IMR-90 (cell line): ENCODE measurements at regions not wholly inside any gene's neighbourhood (a gene's known extent, or its start where the extent isn't known, plus 50 kb on each side); places are given as distances from the start of the nearest gene placed in this dataset.
A peak's percentile ranks its signal among the peaks of the same experiment; 100 is the strongest.

ENCODE experiments used
- ATAC-seq: fragments of 200-7000 bp; cut with Tn5 transposase; 2 replicates; pipeline ENCODE4 v1.9.1; 2020; ENCODE audit warnings: low read depth, mild to moderate bottlenecking, moderate library complexity
- BruUV-seq: library from RNA; stranded (reverse); fragments of 400-500 nt; replicated peaks from 2 replicates; lab custom pipeline; 2021; lab: Mats Ljungman, UMichigan
- CTCF ChIA-PET: fragments of 300-600 bp; formaldehyde crosslinking; extraction: SDS; loops from one replicate; lab custom pipeline; 2021; ENCODE audit warnings: antibody characterized with exemption; lab: Yijun Ruan, JAX
- POLR2A ChIA-PET: fragments of 300-600 bp; sonication (Branson Sonifier 250); formaldehyde crosslinking; loops from one replicate; lab custom pipeline; 2022; ENCODE audit warnings: antibody characterized with exemption; ENCODE audit not compliant: unreplicated experiment; lab: Charles Lee
- DNase-seq: peaks from one replicate; pipeline ENCODE4 v3.0.0; 2013
- H2AFZ ChIP-seq: replicated peaks from 2 replicates; pipeline ENCODE3; 2013; ENCODE audit warnings: low read length, mild to moderate bottlenecking; ENCODE audit not compliant: poor library complexity
- H2AK5ac ChIP-seq: 2 replicates; pipeline ENCODE4 v1.6.1; 2013; ENCODE audit warnings: low read depth, low read length, inconsistent platforms
- H2AK9ac ChIP-seq: replicated peaks from 2 replicates; pipeline ENCODE3; 2013; ENCODE audit warnings: mild to moderate bottlenecking, low read depth, low read length, moderate library complexity; ENCODE audit not compliant: poor library complexity
- H2BK120ac ChIP-seq: 2 replicates; pipeline ENCODE4 v1.6.1; 2013; ENCODE audit warnings: low read depth, low read length, inconsistent platforms
- H2BK15ac ChIP-seq: 3 replicates; pipeline ENCODE4 v1.6.1; 2013; ENCODE audit warnings: low read depth, low read length, inconsistent platforms
- H2BK20ac ChIP-seq: 2 replicates; pipeline ENCODE4 v1.6.1; 2013; ENCODE audit warnings: low read depth, mild to moderate bottlenecking, inconsistent platforms, low read length, moderate library complexity
- H2BK5ac ChIP-seq: 2 replicates; pipeline ENCODE4 v1.6.1; 2013; ENCODE audit warnings: mild to moderate bottlenecking, low read depth, low read length, inconsistent platforms; ENCODE audit not compliant: poor library complexity, severe bottlenecking
- H3K14ac ChIP-seq: replicated peaks from 2 replicates; pipeline ENCODE4 v1.6.1; 2013; ENCODE audit warnings: low read depth, low read length, inconsistent platforms
- H3K18ac ChIP-seq: 2 replicates; pipeline ENCODE4 v1.6.1; 2013; ENCODE audit warnings: low read depth, low read length, control low read depth
- H3K23ac ChIP-seq: 2 replicates; pipeline ENCODE4 v1.6.1; 2013; ENCODE audit warnings: low read depth, low read length, inconsistent platforms
- H3K27ac ChIP-seq: 2 replicates; pipeline ENCODE4 v1.5.1; 2013; ENCODE audit warnings: mild to moderate bottlenecking, control low read depth, low read length; ENCODE audit not compliant: insufficient read depth
- H3K27me3 ChIP-seq: 2 replicates; pipeline ENCODE4 v1.6.1; 2013; ENCODE audit warnings: low read length; ENCODE audit not compliant: control insufficient read depth, insufficient read depth
- H3K36me3 ChIP-seq: 2 replicates; pipeline ENCODE4 v1.6.1; 2013; ENCODE audit warnings: low read length, mixed read lengths; ENCODE audit not compliant: control insufficient read depth, insufficient read depth
- H3K4ac ChIP-seq: 2 replicates; pipeline ENCODE4 v1.6.1; 2013; ENCODE audit warnings: low read depth, low read length, inconsistent platforms
- H3K4me1 ChIP-seq: 2 replicates; pipeline ENCODE4 v1.6.1; 2013; ENCODE audit warnings: low read length, mixed read lengths; ENCODE audit not compliant: control insufficient read depth, insufficient read depth
- H3K4me2 ChIP-seq: 2 replicates; pipeline ENCODE4 v1.6.1; 2013; ENCODE audit warnings: low read depth, mild to moderate bottlenecking, control low read depth, low read length, moderate library complexity
- H3K4me3 ChIP-seq: 2 replicates; pipeline ENCODE4 v1.5.1; 2013; ENCODE audit warnings: low read depth, mild to moderate bottlenecking, control low read depth, low read length, moderate library complexity; ENCODE audit not compliant: insufficient read depth
- H3K56ac ChIP-seq: 2 replicates; pipeline ENCODE4 v1.6.1; 2013; ENCODE audit warnings: low read length, inconsistent platforms; ENCODE audit not compliant: insufficient read depth; ENCODE audit errors: extremely low read depth
- H3K79me1 ChIP-seq, 2 experiments: 2 replicates each; pipeline ENCODE4 v1.6.1; 2013; ENCODE audit warnings: low read length in 2 of 2, inconsistent platforms in 1 of 2, low read depth in 1 of 2
- H3K9ac ChIP-seq: 2 replicates; pipeline ENCODE4 v1.6.1; 2013; ENCODE audit warnings: low read depth, low read length, control low read depth
- H3K9me1 ChIP-seq: 2 replicates; pipeline ENCODE4 v1.6.1; 2013; ENCODE audit warnings: low read length, inconsistent platforms; ENCODE audit not compliant: insufficient read depth
- H3K9me3 ChIP-seq: 2 replicates; pipeline ENCODE4 v1.6.1; 2013; ENCODE audit warnings: low read length; ENCODE audit not compliant: control insufficient read depth, insufficient read depth
- H4K20me1 ChIP-seq: 2 replicates; pipeline ENCODE4 v1.6.1; 2013; ENCODE audit warnings: low read length, inconsistent platforms; ENCODE audit not compliant: insufficient read depth
- H4K5ac ChIP-seq: 2 replicates; pipeline ENCODE4 v1.6.1; 2013; ENCODE audit warnings: mild to moderate bottlenecking, low read depth, low read length, control low read depth
- H4K8ac ChIP-seq, 2 experiments: 2 replicates each; pipeline ENCODE4 v1.6.1; 2013; ENCODE audit warnings: low read depth in 2 of 2, low read length in 2 of 2, control low read depth in 1 of 2, inconsistent platforms in 1 of 2
- H4K91ac ChIP-seq: 2 replicates; pipeline ENCODE4 v1.6.1; 2013; ENCODE audit warnings: low read depth, low read length, inconsistent platforms; ENCODE audit not compliant: insufficient read depth
- BHLHE40 ChIP-seq: fragments of 150-350 bp; IDR thresholded peaks from 2 replicates; pipeline ENCODE4 v1.6.1; 2016; ENCODE audit warnings: mild to moderate bottlenecking, low read depth, low read length
- MAFK ChIP-seq: IDR thresholded peaks from 2 replicates; pipeline ENCODE4 v1.6.1; 2012; ENCODE audit warnings: low read depth, low read length, improper control_type of control experiment
- MAZ ChIP-seq: IDR thresholded peaks from 2 replicates; pipeline ENCODE4 v1.6.1; 2012; ENCODE audit warnings: low read depth, mild to moderate bottlenecking, low read length, improper control_type of control experiment, moderate library complexity, borderline replicate concordance
- MXI1 ChIP-seq: IDR thresholded peaks from 2 replicates; pipeline ENCODE4 v1.6.1; 2012; ENCODE audit warnings: low read depth, mild to moderate bottlenecking, low read length, moderate library complexity, borderline replicate concordance
- POLR2A ChIP-seq: IDR thresholded peaks from 2 replicates; pipeline ENCODE4 v1.6.1; 2012; ENCODE audit warnings: mild to moderate bottlenecking, low read depth, low read length
- RAD21 ChIP-seq: IDR thresholded peaks from 2 replicates; pipeline ENCODE4 v1.6.1; 2012; ENCODE audit warnings: low read length, improper control_type of control experiment
- RFX5 ChIP-seq: IDR thresholded peaks from 2 replicates; pipeline ENCODE4 v1.8.0; 2012; ENCODE audit warnings: low read depth, mild to moderate bottlenecking, low read length, moderate library complexity
- WGBS, 2 experiments: methylation state at CpG; one replicate each; pipeline versions ENCODE4 v1.1.5 to v1.1.7; 2013; ENCODE audit warnings: missing lambda C conversion rate in 2 of 2; ENCODE audit not compliant: insufficient read length in 1 of 2; ENCODE audit errors: extremely low coverage in 2 of 2; 5-methylcytosine and 5-hydroxymethylcytosine counted together
- dilution Hi-C: fragments of 300-500 bp; cut with HindIII; formaldehyde crosslinking; loops from one replicate; pipeline ENCODE4 v1.14.3; 2018; ENCODE audit warnings: low sequenced_read_pairs; ENCODE audit not compliant: unreplicated experiment
- in situ Hi-C: fragments of 300-500 bp; cut with MboI; formaldehyde crosslinking; loops from 3 replicates; pipeline ENCODE4 v1.14.3; 2019; ENCODE audit warnings: low sequenced_read_pairs, inconsistent platforms, mixed read lengths
- intact Hi-C: fragments of 100-400 bp; cut with micrococcal nuclease; formaldehyde crosslinking; loops from 2 replicates; pipeline ENCODE4 v1.10.0; 2022
- TF ChIP-seq, protein P1 (sequence below): fragments of 150-350 bp; IDR thresholded peaks from 2 replicates; pipeline ENCODE4 v1.6.1; 2016; ENCODE audit warnings: low read depth, mild to moderate bottlenecking, low read length, moderate library complexity, borderline replicate concordance
- TF ChIP-seq, protein P2 (sequence below): conservative IDR thresholded peaks from 2 replicates; pipeline ENCODE4 v1.5.1; 2012; ENCODE audit warnings: mild to moderate bottlenecking, low read depth, low read length, improper control_type of control experiment
- TF ChIP-seq, protein P3 (sequence below): fragments of 150-350 bp; IDR thresholded peaks from 2 replicates; pipeline ENCODE4 v1.6.1; 2017; ENCODE audit warnings: mild to moderate bottlenecking, antibody characterized with exemption, low read length, low read depth

DNA sequence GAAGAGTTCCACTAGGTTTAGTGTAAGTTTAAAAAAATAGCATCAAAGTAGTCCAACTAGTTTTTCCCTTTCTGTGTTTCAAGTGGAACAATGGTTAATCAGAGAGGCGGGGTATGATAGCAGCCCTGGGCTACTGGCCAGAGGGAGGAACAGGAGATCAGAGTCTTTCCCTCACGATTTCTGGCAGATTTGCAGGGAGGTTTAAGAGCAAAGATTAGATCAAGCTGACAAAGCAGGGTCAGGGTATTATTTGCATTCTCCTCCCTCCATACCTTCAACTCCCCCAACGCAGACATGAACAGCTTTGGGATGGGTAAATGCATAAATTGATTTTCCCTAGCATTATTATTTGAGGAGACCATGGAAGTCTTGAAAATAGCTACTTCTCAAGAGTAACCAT lies 277.6 kb upstream of the DIAPH2 start:
- no peaks in the 10 kb centered on the region; the same call in 1 of the 2 replicates for H3K4me1 ChIP-seq
- intact Hi-C loops, result no loop called here
- H3K9me3 ChIP-seq, result no peaks in the 10 kb centered on the region
- H3K79me1 ChIP-seq, result no peaks in the 10 kb centered on the region
- dilution Hi-C loops, result no loop called here
- no peaks in the 10 kb centered on the region for H3K27me3 ChIP-seq
- H3K4me3 ChIP-seq, result no peak overlapping the region
- ChIA-PET CTCF (interaction anchor here (1.0 kb wide), 1 partner anchor 16 kb away, joined by 3 read pairs; no protein-coding TSS in a partner anchor), POLR2A (no interaction called here)
- H4K91ac ChIP-seq, result peak overlapping the region; percentile 48; the same call in 1 of the 2 replicates
- H4K20me1 ChIP-seq, result no peaks in the 10 kb centered on the region; the same call in 1 of the 2 replicates
- H2BK15ac ChIP-seq, result no peak overlapping the region
- H3K18ac ChIP-seq, result no peak overlapping the region
- H2AK9ac ChIP-seq, result no peak overlapping the region
- H3K27ac ChIP-seq, result no peak overlapping the region
- H2BK5ac ChIP-seq, result peak overlapping the region; percentile 28
- no peak overlapping the region for H3K14ac ChIP-seq
- H3K36me3 ChIP-seq, result no peaks in the 10 kb centered on the region
- in situ Hi-C loops, result no loop called here
- no peak overlapping the region; the same call in 1 of the 2 replicates for H4K5ac ChIP-seq
- no CpG with 5 or more reads among the region's 3 CpGs for WGBS, 2 experiments
- H3K9me1 ChIP-seq, result no peaks in the 10 kb centered on the region; the same call in none of the 2 replicates
- ATAC-seq (peak; percentile 48), DNase-seq (peak; percentile 59)
- H3K9ac ChIP-seq, result no peak overlapping the region
- no peak overlapping the region for H2AK5ac ChIP-seq
- TF ChIP-seq POLR2A (no peak), MAZ (no peak), MAFK (no peak), RFX5 (no peak), MXI1 (no peak), RAD21 (no peak), BHLHE40 (no peak)
- TF ChIP-seq, protein P1, sequence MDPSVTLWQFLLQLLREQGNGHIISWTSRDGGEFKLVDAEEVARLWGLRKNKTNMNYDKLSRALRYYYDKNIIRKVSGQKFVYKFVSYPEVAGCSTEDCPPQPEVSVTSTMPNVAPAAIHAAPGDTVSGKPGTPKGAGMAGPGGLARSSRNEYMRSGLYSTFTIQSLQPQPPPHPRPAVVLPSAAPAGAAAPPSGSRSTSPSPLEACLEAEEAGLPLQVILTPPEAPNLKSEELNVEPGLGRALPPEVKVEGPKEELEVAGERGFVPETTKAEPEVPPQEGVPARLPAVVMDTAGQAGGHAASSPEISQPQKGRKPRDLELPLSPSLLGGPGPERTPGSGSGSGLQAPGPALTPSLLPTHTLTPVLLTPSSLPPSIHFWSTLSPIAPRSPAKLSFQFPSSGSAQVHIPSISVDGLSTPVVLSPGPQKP, result no peak
- TF ChIP-seq, protein P2, sequence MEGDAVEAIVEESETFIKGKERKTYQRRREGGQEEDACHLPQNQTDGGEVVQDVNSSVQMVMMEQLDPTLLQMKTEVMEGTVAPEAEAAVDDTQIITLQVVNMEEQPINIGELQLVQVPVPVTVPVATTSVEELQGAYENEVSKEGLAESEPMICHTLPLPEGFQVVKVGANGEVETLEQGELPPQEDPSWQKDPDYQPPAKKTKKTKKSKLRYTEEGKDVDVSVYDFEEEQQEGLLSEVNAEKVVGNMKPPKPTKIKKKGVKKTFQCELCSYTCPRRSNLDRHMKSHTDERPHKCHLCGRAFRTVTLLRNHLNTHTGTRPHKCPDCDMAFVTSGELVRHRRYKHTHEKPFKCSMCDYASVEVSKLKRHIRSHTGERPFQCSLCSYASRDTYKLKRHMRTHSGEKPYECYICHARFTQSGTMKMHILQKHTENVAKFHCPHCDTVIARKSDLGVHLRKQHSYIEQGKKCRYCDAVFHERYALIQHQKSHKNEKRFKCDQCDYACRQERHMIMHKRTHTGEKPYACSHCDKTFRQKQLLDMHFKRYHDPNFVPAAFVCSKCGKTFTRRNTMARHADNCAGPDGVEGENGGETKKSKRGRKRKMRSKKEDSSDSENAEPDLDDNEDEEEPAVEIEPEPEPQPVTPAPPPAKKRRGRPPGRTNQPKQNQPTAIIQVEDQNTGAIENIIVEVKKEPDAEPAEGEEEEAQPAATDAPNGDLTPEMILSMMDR, result no peak
- TF ChIP-seq, protein P3, sequence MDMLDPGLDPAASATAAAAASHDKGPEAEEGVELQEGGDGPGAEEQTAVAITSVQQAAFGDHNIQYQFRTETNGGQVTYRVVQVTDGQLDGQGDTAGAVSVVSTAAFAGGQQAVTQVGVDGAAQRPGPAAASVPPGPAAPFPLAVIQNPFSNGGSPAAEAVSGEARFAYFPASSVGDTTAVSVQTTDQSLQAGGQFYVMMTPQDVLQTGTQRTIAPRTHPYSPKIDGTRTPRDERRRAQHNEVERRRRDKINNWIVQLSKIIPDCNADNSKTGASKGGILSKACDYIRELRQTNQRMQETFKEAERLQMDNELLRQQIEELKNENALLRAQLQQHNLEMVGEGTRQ, result no peak
- no peak overlapping the region for H2AFZ ChIP-seq
- peak overlapping the region; percentile 55; the same call in 1 of the 2 replicates for H3K4me2 ChIP-seq
- peak overlapping the region; percentile 41 for H3K4ac ChIP-seq
- H3K56ac ChIP-seq, result no peak overlapping the region
- H4K8ac ChIP-seq, result no peak overlapping the region
- no TSS peak for BruUV-seq
- H2BK20ac ChIP-seq, result 0 out of 2 replicates have a peak overlapping the region, but pooled peaks have one; percentile 39
- peak overlapping the region; percentile 47; the same call in 1 of the 2 replicates for H2BK120ac ChIP-seq
- H3K23ac ChIP-seq, result 0 out of 2 replicates have a peak overlapping the region, but pooled peaks have one; percentile 27
